ENCODE measurements at regions not wholly inside any gene's neighbourhood (a gene's known extent, or its start where the extent isn't known, plus 50 kb on each side); places are given as distances from the start of the nearest gene placed in this dataset.

DNA sequence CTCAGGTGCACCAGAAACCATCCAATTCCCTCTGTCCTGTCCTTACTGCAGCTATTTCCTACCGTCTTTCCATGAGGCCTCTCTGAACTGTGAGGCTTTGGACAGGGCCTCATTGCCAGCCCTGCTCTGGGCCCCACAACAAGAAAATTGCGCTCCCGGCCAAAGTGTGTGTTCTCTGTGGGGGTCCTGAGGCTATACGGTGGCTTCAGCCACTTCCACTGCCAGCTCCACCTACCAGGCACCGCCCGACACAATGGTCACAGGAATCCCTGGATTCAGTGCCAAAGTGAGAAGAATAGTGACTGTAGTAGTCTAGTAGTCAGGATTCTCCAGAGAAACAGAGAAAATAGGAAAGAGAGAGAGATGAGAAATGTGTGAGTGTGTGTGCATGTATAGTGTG lies 140.2 kb downstream of the IRS1 start:
- Mint-ChIP-seq H3K4me3 (no peak overlapping the region), H3K36me3 (ENCODE audit: low read depth) (no peaks in the 10 kb centered on the region), H3K27me3 (ENCODE audit: insufficient read depth, low read depth, poor library complexity) (peaks cover 5% of the 10 kb centered on the region), H3K4me1 (peaks cover 11% of the 10 kb centered on the region; the same call in 2 of the 3 replicates), H3K9me3 (no peaks in the 10 kb centered on the region), H3K27ac (no peak overlapping the region)
- ATAC-seq, result no peak
- Histone ChIP-seq H3K79me2 (replicated peaks; ENCODE audit: insufficient read depth) (no peaks in the 10 kb centered on the region), H3K4me1 (ENCODE audit: insufficient read depth) (no peaks in the 10 kb centered on the region; the same call in 1 of the 2 replicates), H3K4me3 (no peak overlapping the region), H3K36me3 (ENCODE audit: insufficient read depth) (no peaks in the 10 kb centered on the region), H2AFZ (no peak overlapping the region), H3K27me3 (ENCODE audit: insufficient read depth) (no peaks in the 10 kb centered on the region), H3K27ac (ENCODE audit: low read depth) (no peak overlapping the region), H3K4me2 (no peak overlapping the region), H3F3A (replicated peaks; ENCODE audit: low read depth) (no peaks in the 10 kb centered on the region), H3K9me2 (ENCODE audit: insufficient read depth) (peaks cover 29% of the 10 kb centered on the region), H4K20me1 (replicated peaks; ENCODE audit: insufficient read depth) (no peaks in the 10 kb centered on the region)
- DNase-seq (ENCODE audit: low spot score), result no peak
- TF ChIP-seq JUNB (IDR thresholded peaks at IDR 0.05; ENCODE audit: unreplicated experiment), result no peak
- no peak for TF ChIP-seq CREB1 (CRISPR knock-in tag; IDR thresholded peaks at IDR 0.05; ENCODE audit: low read depth)
- no peak for TF ChIP-seq ZNF462 (CRISPR knock-in tag; IDR thresholded peaks at IDR 0.05)
- no peak for TF ChIP-seq POLR2AphosphoS5 (IDR thresholded peaks at IDR 0.05; ENCODE audit: low read depth)
- TF ChIP-seq EZH2 (IDR thresholded peaks at IDR 0.05; ENCODE audit: low read depth, unreplicated experiment), result no peak
- TF ChIP-seq EZH2phosphoT487 (IDR thresholded peaks at IDR 0.05; ENCODE audit: unreplicated experiment), result no peak
- no peak for TF ChIP-seq REST (IDR thresholded peaks at IDR 0.05; ENCODE audit: unreplicated experiment)
- TF ChIP-seq, protein P1, sequence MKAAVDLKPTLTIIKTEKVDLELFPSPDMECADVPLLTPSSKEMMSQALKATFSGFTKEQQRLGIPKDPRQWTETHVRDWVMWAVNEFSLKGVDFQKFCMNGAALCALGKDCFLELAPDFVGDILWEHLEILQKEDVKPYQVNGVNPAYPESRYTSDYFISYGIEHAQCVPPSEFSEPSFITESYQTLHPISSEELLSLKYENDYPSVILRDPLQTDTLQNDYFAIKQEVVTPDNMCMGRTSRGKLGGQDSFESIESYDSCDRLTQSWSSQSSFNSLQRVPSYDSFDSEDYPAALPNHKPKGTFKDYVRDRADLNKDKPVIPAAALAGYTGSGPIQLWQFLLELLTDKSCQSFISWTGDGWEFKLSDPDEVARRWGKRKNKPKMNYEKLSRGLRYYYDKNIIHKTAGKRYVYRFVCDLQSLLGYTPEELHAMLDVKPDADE (IDR thresholded peaks at IDR 0.05), result no peak
- TF ChIP-seq ZNF331 (CRISPR knock-in tag; IDR thresholded peaks at IDR 0.05; ENCODE audit: low read depth), result no peak
